Hepatocyte (in vitro differentiated cells): ENCODE measurements at regions not wholly inside any gene's neighbourhood (a gene's known extent, or its start where the extent isn't known, plus 50 kb on each side); places are given as distances from the start of the nearest gene placed in this dataset.
"Not testable (repeated sequence)": the region's sequence is repeated elsewhere in the genome, so short reads cannot be mapped to it uniquely, and the experiment has no call there.

Experiments used
- DNase-seq: peaks from one replicate; pipeline ENCODE4 v3.0.0-alpha.2; 2016; ENCODE audit warnings: low spot score
- H2AFZ ChIP-seq: fragments of 200-600 bp; sonication (generic); 2 replicates; pipeline ENCODE4 v1.6.0; 2016; ENCODE audit warnings: antibody characterized with exemption, mild to moderate bottlenecking
- H3K27ac ChIP-seq: fragments of 200-600 bp; sonication (generic); 2 replicates; pipeline ENCODE4 v1.5.1; 2016; ENCODE audit warnings: mild to moderate bottlenecking
- H3K27me3 ChIP-seq: fragments of 200-600 bp; sonication (generic); 2 replicates; pipeline ENCODE4 v1.6.1; 2016
- H3K36me3 ChIP-seq: fragments of 200-600 bp; sonication (generic); replicated peaks from 2 replicates; pipeline ENCODE4 v1.5.1; 2016; ENCODE audit warnings: low read depth; ENCODE audit not compliant: insufficient read depth
- H3K4me1 ChIP-seq: fragments of 200-600 bp; sonication (generic); 2 replicates; pipeline ENCODE4 v1.5.1; 2016; ENCODE audit warnings: mild to moderate bottlenecking, moderate library complexity; ENCODE audit not compliant: insufficient read depth
- H3K4me2 ChIP-seq: fragments of 200-600 bp; sonication (generic); 2 replicates; pipeline ENCODE4 v1.6.0; 2016
- H3K4me3 ChIP-seq: fragments of 200-600 bp; sonication (generic); 2 replicates; pipeline ENCODE4 v1.5.1; 2016; ENCODE audit warnings: mild to moderate bottlenecking
- H3K79me2 ChIP-seq: fragments of 200-600 bp; sonication (generic); 2 replicates; pipeline ENCODE4 v1.6.0; 2017; ENCODE audit warnings: mild to moderate bottlenecking
- H3K9me2 ChIP-seq: fragments of 200-600 bp; sonication (generic); replicated peaks from 2 replicates; pipeline ENCODE4 v1.6.0; 2017; ENCODE audit warnings: mild to moderate bottlenecking; ENCODE audit not compliant: insufficient read depth
- H3K9me3 ChIP-seq: fragments of 200-600 bp; sonication (generic); 2 replicates; pipeline ENCODE4 v1.5.1; 2016; ENCODE audit warnings: low read depth, mild to moderate bottlenecking
- H4K20me1 ChIP-seq: fragments of 200-600 bp; sonication (generic); 2 replicates; pipeline ENCODE4 v1.6.0; 2016; ENCODE audit warnings: mild to moderate bottlenecking; ENCODE audit not compliant: insufficient read depth, poor library complexity, severe bottlenecking
- CTCF ChIP-seq: fragments of 200-600 bp; sonication (generic); IDR thresholded peaks from 2 replicates; pipeline ENCODE4 v1.5.1; 2016; ENCODE audit warnings: antibody characterized with exemption, mild to moderate bottlenecking; ENCODE audit not compliant: poor library complexity
- EZH2 ChIP-seq: fragments of 200-600 bp; sonication (generic); IDR thresholded peaks from 2 replicates; pipeline ENCODE4 v1.6.1; 2016; ENCODE audit warnings: antibody characterized with exemption, mild to moderate bottlenecking, borderline replicate concordance
- EZH2phosphoT487 ChIP-seq: fragments of 200-600 bp; sonication (generic); IDR thresholded peaks from one replicate; pipeline ENCODE4 v1.6.1; 2018; ENCODE audit warnings: antibody characterized with exemption, mild to moderate bottlenecking, low read depth, moderate library complexity; ENCODE audit not compliant: unreplicated experiment, severe bottlenecking
- WGBS: methylation state at CpG from one replicate; pipeline ENCODE4 v1.1.6; 2016; ENCODE audit warnings: low lambda C conversion rate; ENCODE audit errors: missing lambda C conversion rate; 5-methylcytosine and 5-hydroxymethylcytosine counted together

GRCh38 chrX:964831-965416, 247.5 kb downstream of the CRLF2 start:
- Histone ChIP-seq H3K36me3 (no peaks in the 10 kb centered on the region), H3K27ac (no peak overlapping the region), H3K9me3 (no peaks in the 10 kb centered on the region), H3K4me2 (peak overlapping the region; percentile 25), H2AFZ (no peak overlapping the region), H3K9me2 (no peaks in the 10 kb centered on the region), H3K79me2 (no peaks in the 10 kb centered on the region), H3K27me3 (no peaks in the 10 kb centered on the region), H4K20me1 (no peaks in the 10 kb centered on the region), H3K4me1 (no peaks in the 10 kb centered on the region), H3K4me3 (no peak overlapping the region)
- DNase-seq, result no peak
- WGBS, result 36% methylated on average over 10 of the region's 10 CpGs
- TF ChIP-seq EZH2phosphoT487, result no peak
- TF ChIP-seq CTCF, result no peak
- TF ChIP-seq EZH2, result no peak

GRCh38 chrX:960821-961220, 251.6 kb downstream of the CRLF2 start:
- Histone ChIP-seq H3K27ac (no peak overlapping the region), H3K4me1 (no peaks in the 10 kb centered on the region), H3K36me3 (no peaks in the 10 kb centered on the region), H3K9me2 (no peaks in the 10 kb centered on the region), H4K20me1 (no peaks in the 10 kb centered on the region), H3K9me3 (no peaks in the 10 kb centered on the region), H3K79me2 (no peaks in the 10 kb centered on the region), H3K4me2 (no peak overlapping the region), H2AFZ (no peak overlapping the region), H3K4me3 (no peak overlapping the region), H3K27me3 (no peaks in the 10 kb centered on the region)
- no peak for DNase-seq
- TF ChIP-seq EZH2phosphoT487 (no peak), CTCF (no peak), EZH2 (no peak)
- WGBS, result 54% methylated on average over 8 of the region's 8 CpGs

GRCh38 chrX:959595-959994, 252.9 kb downstream of the CRLF2 start:
- Histone ChIP-seq H4K20me1 (no peaks in the 10 kb centered on the region), H3K4me1 (no peaks in the 10 kb centered on the region), H3K27me3 (no peaks in the 10 kb centered on the region), H3K9me3 (no peaks in the 10 kb centered on the region), H3K79me2 (no peaks in the 10 kb centered on the region), H3K36me3 (no peaks in the 10 kb centered on the region), H2AFZ (no peak overlapping the region), H3K9me2 (no peaks in the 10 kb centered on the region), H3K4me3 (no peak overlapping the region), H3K4me2 (no peak overlapping the region), H3K27ac (no peak overlapping the region)
- TF ChIP-seq CTCF (no peak), EZH2phosphoT487 (no peak), EZH2 (no peak)
- WGBS, result 67% methylated on average over 10 of the region's 10 CpGs
- no peak for DNase-seq

- H3K4me2 ChIP-seq, H4K20me1 ChIP-seq, H3K36me3 ChIP-seq, H2AFZ ChIP-seq, H3K27ac ChIP-seq, DNase-seq, H3K9me2 ChIP-seq, H3K4me3 ChIP-seq, H3K4me1 ChIP-seq, H3K79me2 ChIP-seq, H3K9me3 ChIP-seq, H3K27me3 ChIP-seq: not testable (repeated sequence)
- WGBS, result 86% methylated on average over 1 of the region's 1 CpG
Measured at GRCh38 chrX:955168-955781, 257.2 kb downstream of the CRLF2 start.
